ENCODE measurements at regions not wholly inside any gene's neighbourhood (a gene's known extent, or its start where the extent isn't known, plus 50 kb on each side); places are given as distances from the start of the nearest gene placed in this dataset.

DNA sequence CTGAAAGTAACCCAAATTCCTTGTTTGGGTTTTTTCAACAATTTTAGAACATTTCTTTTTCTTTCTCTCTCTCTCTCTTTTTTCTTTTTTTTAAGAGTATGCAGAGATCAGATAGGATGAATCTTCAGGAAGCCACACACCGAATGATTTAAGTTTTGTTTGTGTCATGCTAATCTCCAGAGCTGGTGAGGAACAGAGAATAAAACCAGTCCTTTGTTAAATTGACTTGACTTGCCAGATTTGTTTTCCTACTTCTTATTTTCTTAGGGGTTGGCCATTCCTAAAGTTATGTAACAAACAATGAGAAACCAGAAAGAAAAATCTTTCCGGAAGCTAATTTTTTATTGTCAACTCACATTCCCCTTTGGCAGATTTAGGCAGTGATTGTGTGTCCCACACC lies 1669.3 kb upstream of the CDH6 start:
- H3K27ac Mint-ChIP-seq: no peak overlapping the region
- no peaks in the 10 kb centered on the region for H3K36me3 Mint-ChIP-seq (ENCODE audit: low read depth)
- no peaks in the 10 kb centered on the region for H3K27me3 Mint-ChIP-seq (ENCODE audit: low read depth)
- no peaks in the 10 kb centered on the region for H3K4me1 Mint-ChIP-seq
- no peak overlapping the region for H3K4me3 Mint-ChIP-seq
- no peaks in the 10 kb centered on the region for H3K9me3 Mint-ChIP-seq
- TF ChIP-seq, protein P1, sequence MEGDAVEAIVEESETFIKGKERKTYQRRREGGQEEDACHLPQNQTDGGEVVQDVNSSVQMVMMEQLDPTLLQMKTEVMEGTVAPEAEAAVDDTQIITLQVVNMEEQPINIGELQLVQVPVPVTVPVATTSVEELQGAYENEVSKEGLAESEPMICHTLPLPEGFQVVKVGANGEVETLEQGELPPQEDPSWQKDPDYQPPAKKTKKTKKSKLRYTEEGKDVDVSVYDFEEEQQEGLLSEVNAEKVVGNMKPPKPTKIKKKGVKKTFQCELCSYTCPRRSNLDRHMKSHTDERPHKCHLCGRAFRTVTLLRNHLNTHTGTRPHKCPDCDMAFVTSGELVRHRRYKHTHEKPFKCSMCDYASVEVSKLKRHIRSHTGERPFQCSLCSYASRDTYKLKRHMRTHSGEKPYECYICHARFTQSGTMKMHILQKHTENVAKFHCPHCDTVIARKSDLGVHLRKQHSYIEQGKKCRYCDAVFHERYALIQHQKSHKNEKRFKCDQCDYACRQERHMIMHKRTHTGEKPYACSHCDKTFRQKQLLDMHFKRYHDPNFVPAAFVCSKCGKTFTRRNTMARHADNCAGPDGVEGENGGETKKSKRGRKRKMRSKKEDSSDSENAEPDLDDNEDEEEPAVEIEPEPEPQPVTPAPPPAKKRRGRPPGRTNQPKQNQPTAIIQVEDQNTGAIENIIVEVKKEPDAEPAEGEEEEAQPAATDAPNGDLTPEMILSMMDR (IDR thresholded peaks at IDR 0.05; ENCODE audit: unreplicated experiment in 3 of 3): no peak

DNA sequence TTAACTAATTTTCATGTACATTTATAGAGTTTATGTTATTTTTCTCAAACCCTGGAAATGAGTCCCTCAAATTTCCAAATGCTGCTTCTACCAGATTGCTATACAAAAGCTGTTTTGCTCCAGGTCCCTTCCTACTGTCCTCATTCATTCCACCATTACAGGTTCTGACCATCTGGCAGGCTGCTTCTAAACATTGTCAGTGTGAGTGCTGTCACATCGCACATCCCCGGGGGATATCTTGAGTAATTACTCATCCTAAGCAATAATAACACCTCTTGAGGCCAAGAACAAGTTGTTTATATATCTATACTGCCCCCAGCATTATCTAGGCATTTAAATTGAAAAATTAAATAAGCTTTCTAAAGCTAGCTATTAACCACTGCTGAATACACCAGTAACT lies 1675.3 kb upstream of the CDH6 start:
- TF ChIP-seq, protein P1 (IDR thresholded peaks at IDR 0.05; ENCODE audit: unreplicated experiment in 3 of 3): no peak
- Mint-ChIP-seq H3K36me3 (ENCODE audit: low read depth) (no peaks in the 10 kb centered on the region), H3K27ac (no peak overlapping the region), H3K27me3 (ENCODE audit: low read depth) (no peaks in the 10 kb centered on the region), H3K9me3 (no peaks in the 10 kb centered on the region), H3K4me3 (no peak overlapping the region), H3K4me1 (no peaks in the 10 kb centered on the region)

DNA sequence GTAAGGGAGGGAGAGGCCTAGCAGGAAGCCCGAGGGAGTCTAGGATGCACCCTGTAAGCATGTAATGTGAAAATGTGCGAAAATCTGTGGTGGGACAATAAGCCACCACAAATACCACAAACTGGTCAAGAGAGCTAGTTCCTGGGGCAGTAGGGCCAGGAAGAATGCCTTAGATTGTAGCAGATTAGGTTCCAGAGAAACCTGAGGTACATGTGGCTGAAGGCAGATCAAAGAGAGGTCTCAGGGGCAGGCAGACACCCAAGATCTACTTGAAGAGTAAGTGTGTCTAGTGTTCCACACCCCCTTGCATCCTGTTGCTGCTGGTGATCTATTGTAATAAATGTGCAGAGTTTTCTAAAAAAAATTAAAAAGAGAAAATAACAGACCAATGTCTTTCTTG lies 1677.3 kb upstream of the CDH6 start:
- Mint-ChIP-seq H3K4me3 (no peak overlapping the region), H3K9me3 (no peaks in the 10 kb centered on the region), H3K4me1 (no peaks in the 10 kb centered on the region), H3K27me3 (ENCODE audit: low read depth) (no peaks in the 10 kb centered on the region), H3K27ac (no peak overlapping the region), H3K36me3 (ENCODE audit: low read depth) (no peaks in the 10 kb centered on the region)
- TF ChIP-seq, protein P1 (IDR thresholded peaks at IDR 0.05; ENCODE audit: unreplicated experiment in 3 of 3): no peak

DNA sequence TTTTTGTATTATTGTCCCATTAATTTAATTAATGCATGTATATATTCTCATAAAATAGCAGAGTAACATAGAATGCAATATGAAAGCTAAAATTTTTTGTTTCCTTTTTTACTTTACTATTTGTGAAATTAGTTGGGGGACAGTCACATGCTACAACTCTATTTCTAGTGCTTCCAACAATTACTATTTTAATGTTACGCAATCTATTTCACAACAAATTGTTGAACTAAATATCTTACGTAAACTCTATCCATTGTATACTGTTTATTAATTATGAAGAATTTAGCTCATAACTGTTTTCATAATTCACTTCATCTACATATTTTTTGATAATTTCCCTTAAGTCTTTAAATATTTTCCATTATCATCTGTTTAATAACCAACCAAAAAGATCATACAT lies 1685.4 kb upstream of the CDH6 start:
- H3K4me1 Mint-ChIP-seq: no peaks in the 10 kb centered on the region
- TF ChIP-seq, protein P1 (IDR thresholded peaks at IDR 0.05; ENCODE audit: unreplicated experiment in 3 of 3): no peak
- H3K27me3 Mint-ChIP-seq (ENCODE audit: low read depth): no peaks in the 10 kb centered on the region
- no peak overlapping the region for H3K27ac Mint-ChIP-seq
- H3K36me3 Mint-ChIP-seq (ENCODE audit: low read depth): no peaks in the 10 kb centered on the region
- H3K9me3 Mint-ChIP-seq: no peaks in the 10 kb centered on the region
- no peak overlapping the region for H3K4me3 Mint-ChIP-seq

DNA sequence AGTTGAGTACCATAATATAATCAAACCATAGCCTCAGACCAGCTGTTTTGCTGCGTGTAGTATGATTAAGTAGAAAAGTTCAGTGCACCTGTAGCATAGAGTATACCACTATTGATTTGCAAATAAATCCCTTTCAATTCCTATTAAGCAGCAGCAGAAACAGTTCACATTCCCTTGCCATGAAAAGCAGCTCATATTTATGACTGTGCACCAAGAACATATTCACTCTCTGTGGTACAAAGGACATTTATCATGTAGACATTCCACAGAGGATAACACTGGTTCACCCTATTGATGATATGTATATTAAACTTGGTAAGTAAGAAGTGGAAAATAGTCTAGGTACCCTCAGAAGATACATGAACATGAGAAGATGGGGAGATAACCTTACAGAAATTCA lies 1689.1 kb upstream of the CDH6 start:
- H3K9me3 Mint-ChIP-seq: peaks cover 4% of the 10 kb centered on the region
- H3K27me3 Mint-ChIP-seq (ENCODE audit: low read depth): no peaks in the 10 kb centered on the region
- H3K4me3 Mint-ChIP-seq: no peak overlapping the region
- H3K4me1 Mint-ChIP-seq: no peaks in the 10 kb centered on the region
- no peaks in the 10 kb centered on the region for H3K36me3 Mint-ChIP-seq (ENCODE audit: low read depth)
- H3K27ac Mint-ChIP-seq: no peak overlapping the region
- TF ChIP-seq, protein P1 (IDR thresholded peaks at IDR 0.05; ENCODE audit: unreplicated experiment in 3 of 3): no peak

DNA sequence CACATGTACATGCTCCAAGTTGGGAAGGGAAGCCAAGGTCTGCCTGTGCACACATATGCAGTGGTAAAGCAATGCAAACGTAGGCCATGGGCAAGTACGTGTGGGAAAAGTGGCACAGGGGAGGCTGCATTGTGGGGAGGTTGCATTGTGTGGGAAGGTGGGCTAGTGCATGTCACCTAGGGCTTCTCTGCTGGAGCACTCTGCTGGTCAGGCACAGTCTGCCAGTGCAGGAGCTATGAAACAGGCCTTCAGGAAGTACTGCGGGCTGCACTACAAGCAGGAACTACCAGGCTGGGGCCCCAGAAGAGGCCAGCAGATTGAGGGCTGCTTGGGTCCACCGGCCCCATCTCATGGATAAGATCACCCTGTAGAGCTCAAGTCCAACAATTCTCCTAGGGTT lies 1694.6 kb upstream of the CDH6 start:
- H3K27ac Mint-ChIP-seq: no peak overlapping the region
- TF ChIP-seq, protein P1 (IDR thresholded peaks at IDR 0.05; ENCODE audit: unreplicated experiment in 3 of 3): no peak
- no peaks in the 10 kb centered on the region for H3K4me1 Mint-ChIP-seq
- H3K9me3 Mint-ChIP-seq: peaks cover 30% of the 10 kb centered on the region
- H3K36me3 Mint-ChIP-seq (ENCODE audit: low read depth): no peaks in the 10 kb centered on the region
- no peaks in the 10 kb centered on the region for H3K27me3 Mint-ChIP-seq (ENCODE audit: low read depth)
- no peak overlapping the region for H3K4me3 Mint-ChIP-seq

All from nephron (organoid).